ENCODE measurements at regions not wholly inside any gene's neighbourhood (a gene's known extent, or its start where the extent isn't known, plus 50 kb on each side); places are given as distances from the start of the nearest gene placed in this dataset.
"Not testable (repeated sequence)": the region's sequence is repeated elsewhere in the genome, so short reads cannot be mapped to it uniquely, and the experiment has no call there.

DNA sequence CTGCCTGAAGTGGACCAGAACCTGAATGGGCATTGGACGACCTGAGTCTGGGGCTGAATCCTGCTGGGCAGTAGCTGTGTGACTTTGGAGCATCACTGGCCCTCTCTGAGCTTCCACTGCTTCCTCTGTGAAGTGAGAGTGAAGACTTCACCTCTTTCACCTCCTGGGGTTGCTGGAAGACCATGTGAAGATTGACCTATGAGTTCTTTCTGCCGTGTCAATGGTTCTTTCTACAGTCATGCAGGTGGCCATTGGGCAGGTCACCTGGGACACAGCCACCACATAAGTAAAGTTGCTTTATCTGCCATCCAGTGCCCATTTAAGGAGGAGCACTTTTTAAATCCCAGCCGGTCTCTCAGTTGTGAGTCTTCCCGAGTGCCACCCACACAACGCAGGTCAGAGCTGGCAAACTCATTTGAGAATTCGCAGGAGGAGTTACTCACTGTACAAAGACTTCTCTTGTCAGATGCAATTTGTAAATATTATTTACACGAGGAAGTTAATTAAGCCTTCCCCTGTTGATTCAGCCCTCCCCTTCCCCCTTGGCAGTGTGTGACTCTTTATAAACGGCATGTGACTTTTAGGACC, 74.8 kb upstream of the TCL1B start:
- no peak overlapping the region for H3K4me3 ChIP-seq (ENCODE audit: low read depth, low read length)
- TF ChIP-seq, protein P1, sequence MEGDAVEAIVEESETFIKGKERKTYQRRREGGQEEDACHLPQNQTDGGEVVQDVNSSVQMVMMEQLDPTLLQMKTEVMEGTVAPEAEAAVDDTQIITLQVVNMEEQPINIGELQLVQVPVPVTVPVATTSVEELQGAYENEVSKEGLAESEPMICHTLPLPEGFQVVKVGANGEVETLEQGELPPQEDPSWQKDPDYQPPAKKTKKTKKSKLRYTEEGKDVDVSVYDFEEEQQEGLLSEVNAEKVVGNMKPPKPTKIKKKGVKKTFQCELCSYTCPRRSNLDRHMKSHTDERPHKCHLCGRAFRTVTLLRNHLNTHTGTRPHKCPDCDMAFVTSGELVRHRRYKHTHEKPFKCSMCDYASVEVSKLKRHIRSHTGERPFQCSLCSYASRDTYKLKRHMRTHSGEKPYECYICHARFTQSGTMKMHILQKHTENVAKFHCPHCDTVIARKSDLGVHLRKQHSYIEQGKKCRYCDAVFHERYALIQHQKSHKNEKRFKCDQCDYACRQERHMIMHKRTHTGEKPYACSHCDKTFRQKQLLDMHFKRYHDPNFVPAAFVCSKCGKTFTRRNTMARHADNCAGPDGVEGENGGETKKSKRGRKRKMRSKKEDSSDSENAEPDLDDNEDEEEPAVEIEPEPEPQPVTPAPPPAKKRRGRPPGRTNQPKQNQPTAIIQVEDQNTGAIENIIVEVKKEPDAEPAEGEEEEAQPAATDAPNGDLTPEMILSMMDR (IDR thresholded peaks at IDR 0.05; ENCODE audit: control insufficient read depth, extremely low read depth, insufficient read depth), result 0 out of 2 replicates have a peak, but pooled peaks have one; percentile 1
- no peak for DNase-seq (ENCODE audit: low read depth)

DNA sequence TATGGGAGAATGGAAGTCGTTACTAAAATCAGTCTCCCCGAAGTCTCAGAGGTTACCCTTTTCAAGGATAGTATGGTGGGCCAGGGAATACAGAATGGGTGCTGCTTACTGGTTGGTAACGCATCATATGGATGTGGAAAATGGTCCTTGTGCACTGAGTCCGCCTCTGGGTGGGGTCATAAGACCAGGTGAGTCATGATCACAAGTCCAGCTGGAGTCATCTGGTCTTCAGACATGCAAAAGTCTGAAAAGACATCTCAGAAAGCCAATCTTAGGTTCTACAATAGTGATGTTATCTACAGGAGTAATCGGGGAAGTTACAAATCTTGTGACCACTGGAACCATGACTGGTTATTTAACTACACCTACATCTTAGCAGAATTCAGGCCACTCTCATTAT, 71.9 kb upstream of the TCL1B start:
- no peak for DNase-seq (ENCODE audit: low read depth)
- H3K4me3 ChIP-seq (ENCODE audit: low read depth, low read length), result no peak overlapping the region
- TF ChIP-seq, protein P1 (IDR thresholded peaks at IDR 0.05; ENCODE audit: control insufficient read depth, extremely low read depth, insufficient read depth), result 0 out of 2 replicates have a peak, but pooled peaks have one; percentile 11

DNA sequence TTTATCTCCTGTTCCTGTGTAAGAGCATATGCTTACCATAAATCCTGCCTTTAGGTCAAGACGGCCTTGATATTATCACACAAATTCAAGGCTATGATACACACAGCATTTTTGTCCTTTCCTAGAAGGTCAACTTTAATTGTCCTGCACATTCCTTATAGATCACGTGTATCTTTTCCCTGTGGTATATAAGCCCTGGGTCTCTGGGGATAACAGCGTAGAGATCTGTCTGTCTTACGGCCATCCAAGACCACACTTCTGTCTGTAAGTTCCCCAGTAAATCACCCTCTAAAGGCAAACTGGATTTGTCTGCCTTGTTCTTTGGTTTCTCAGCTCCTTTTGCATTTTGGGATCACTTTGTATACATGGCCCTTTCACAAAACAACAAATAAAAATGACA, 69.5 kb upstream of the TCL1B start:
- TF ChIP-seq, protein P1 (IDR thresholded peaks at IDR 0.05; ENCODE audit: control insufficient read depth, extremely low read depth, insufficient read depth), result no peak
- no peak for DNase-seq (ENCODE audit: low read depth)
- H3K4me3 ChIP-seq (ENCODE audit: low read depth, low read length), result no peak overlapping the region

DNA sequence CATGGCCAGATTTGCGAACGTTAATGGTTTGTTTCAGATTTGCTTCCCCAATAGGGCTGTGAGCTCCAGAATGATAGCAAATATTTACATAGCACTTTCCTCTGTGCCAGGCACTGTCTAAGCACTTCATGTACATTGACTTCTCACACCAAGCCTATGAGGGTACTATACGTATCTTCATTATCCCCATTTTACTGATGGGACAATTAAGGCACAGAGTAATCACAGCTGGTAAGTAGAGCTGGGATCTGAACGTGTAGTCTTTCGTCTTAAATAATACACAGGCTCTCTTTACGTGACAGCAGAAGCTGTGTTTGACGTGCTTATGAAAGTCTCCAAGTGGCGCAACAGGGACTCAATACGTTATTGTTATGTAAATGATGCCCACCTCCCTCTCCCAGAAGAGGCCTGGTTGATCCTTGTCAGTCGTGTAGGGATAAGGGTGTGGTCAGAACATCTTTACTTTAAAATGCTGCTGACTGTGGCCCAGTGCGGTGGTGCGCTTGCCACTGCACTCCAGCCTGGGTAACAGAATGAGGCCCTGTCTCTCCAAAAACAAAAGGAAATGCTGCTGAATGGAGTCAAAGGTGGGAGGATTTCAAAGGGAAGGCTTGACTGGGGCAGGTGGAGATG, 66.3 kb upstream of the TCL1B start:
- TF ChIP-seq, protein P1 (IDR thresholded peaks at IDR 0.05; ENCODE audit: control insufficient read depth, extremely low read depth, insufficient read depth), result no peak
- no peak overlapping the region for H3K4me3 ChIP-seq (ENCODE audit: low read depth, low read length)
- DNase-seq (ENCODE audit: low read depth), result peak; percentile 18

DNA sequence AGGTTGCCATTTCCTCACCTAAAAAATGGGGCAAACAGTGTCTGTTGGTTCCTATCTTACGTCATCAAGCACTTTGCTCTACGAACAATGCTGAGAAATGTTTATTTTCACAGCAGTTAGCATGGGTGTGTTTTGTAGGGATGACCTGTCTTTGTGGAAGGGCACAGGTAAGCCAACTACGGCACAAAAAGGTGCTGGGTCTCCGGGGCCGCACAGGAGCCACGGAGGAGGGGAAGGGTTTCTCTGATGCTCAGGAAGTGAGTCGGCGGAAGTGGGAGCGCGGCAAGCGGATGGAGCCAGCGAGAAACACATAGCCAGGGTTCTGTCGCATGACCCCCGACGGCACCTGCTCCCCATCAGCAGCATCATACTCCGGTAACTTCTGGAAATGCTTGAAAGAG, 65.6 kb upstream of the TCL1B start:
- TF ChIP-seq, protein P1 (IDR thresholded peaks at IDR 0.05; ENCODE audit: control insufficient read depth, extremely low read depth, insufficient read depth), result no peak
- DNase-seq (ENCODE audit: low read depth), result no peak
- peak overlapping the region; percentile 40 for H3K4me3 ChIP-seq (ENCODE audit: low read depth, low read length)

DNA sequence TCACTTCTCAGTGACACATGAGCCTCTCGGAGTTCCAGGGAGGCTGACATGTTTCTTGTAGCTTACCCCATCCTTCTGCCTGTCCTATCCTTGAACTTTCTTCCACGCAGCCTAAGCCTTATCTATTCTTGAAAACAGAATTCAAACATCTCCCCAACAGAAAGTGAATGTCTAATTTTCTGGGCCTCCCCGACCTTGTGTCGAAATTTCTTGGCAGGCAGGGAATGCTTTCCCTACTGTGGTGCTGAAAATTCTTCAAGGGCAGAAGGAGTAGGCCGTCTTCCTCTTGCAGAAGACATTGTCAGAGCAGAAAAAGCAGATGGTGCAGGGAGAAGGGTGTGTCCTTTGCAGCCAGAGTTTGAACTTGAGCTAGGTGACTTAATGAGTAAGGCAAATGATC, 63.0 kb upstream of the TCL1B start:
- TF ChIP-seq, protein P1 (IDR thresholded peaks at IDR 0.05; ENCODE audit: control insufficient read depth, extremely low read depth, insufficient read depth), result no peak
- no peak overlapping the region for H3K4me3 ChIP-seq (ENCODE audit: low read depth, low read length)
- DNase-seq (ENCODE audit: low read depth), result no peak

DNA sequence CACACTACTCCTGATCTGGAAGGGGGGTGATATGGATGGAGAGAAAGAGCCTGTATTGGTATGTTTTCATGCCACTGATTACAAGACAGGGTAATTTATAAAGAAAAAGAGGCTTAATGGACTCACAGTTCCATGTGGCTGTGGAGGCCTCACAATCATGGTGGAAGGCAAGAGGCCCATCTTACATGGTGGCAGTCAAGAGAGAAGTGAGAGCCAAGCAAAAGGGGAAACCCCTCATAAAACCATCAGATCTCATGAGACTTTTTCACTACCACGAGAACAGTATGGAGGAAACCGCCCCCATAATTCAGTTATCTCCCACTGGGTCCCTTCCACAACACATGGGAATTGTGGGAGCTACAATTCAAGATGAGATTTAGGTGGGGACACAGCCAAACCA, 60.5 kb upstream of the TCL1B start:
- H3K4me3 ChIP-seq (ENCODE audit: low read depth, low read length); DNase-seq (ENCODE audit: low read depth): not testable (repeated sequence)

All from LNCaP clone FGC (cell line).